Peyer's patch (tissue), 4 donors: ENCODE measurements at regions not wholly inside any gene's neighbourhood (a gene's known extent, or its start where the extent isn't known, plus 50 kb on each side); places are given as distances from the start of the nearest gene placed in this dataset.

Source experiments
- CTCF ChIP-seq, 6 experiments: fragments of 450-650 bp in 4 of 6; fragments of 200-600 bp in 2 of 6; sonication (generic) in 1 of 6; IDR thresholded peaks; one replicate each; pipeline ENCODE4 v1.5.1; 2017 to 2019; ENCODE audit warnings: antibody characterized with exemption in 6 of 6, mild to moderate bottlenecking in 3 of 6, moderate library complexity in 1 of 6
- POLR2A ChIP-seq, 2 donors: fragments of 450-650 bp; IDR thresholded peaks; one replicate each; pipeline ENCODE4 v1.5.1; 2017; ENCODE audit warnings: antibody characterized with exemption in 2 of 2, mild to moderate bottlenecking in 2 of 2, moderate library complexity in 2 of 2

- TF ChIP-seq CTCF (IDR thresholded peaks at IDR 0.05) = no peak
- TF ChIP-seq POLR2A (IDR thresholded peaks at IDR 0.05) = no peak
Observed at GRCh38 chr4:11817088-11817487, 388.4 kb upstream of the HS3ST1 start.
